22Rv1 (cell line): ENCODE measurements at regions not wholly inside any gene's neighbourhood (a gene's known extent, or its start where the extent isn't known, plus 50 kb on each side); places are given as distances from the start of the nearest gene placed in this dataset.

Experiments
- ZFX ChIP-seq: fragments of 450-650 bp; IDR thresholded peaks from 2 replicates; pipeline ENCODE4 v1.6.1; 2017; ENCODE audit warnings: antibody characterized with exemption, borderline replicate concordance
- TF ChIP-seq, protein P1 (sequence below): fragments of 450-650 bp; IDR thresholded peaks from 2 replicates; pipeline ENCODE4 v1.5.1; 2017; ENCODE audit warnings: mild to moderate bottlenecking

DNA sequence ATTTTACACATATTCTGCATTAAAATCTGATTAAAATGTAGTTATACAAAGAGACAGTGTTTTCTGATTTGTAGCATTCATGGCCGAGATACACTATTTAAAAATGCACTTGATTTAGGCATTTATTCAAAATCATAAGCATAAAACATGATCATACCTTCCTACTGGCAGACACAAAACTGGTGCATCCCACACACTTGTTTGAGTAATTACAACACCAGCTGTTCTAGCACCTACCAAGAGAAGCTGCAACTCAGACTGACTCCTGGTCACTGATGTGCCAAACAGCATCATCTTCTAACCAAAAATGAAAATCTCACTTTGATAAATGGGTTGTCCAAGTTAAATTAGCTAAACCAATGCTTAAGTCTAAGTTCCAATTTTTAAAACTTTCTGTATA is 262.7 kb upstream of the NSMCE3 start:
- TF ChIP-seq, protein P1, sequence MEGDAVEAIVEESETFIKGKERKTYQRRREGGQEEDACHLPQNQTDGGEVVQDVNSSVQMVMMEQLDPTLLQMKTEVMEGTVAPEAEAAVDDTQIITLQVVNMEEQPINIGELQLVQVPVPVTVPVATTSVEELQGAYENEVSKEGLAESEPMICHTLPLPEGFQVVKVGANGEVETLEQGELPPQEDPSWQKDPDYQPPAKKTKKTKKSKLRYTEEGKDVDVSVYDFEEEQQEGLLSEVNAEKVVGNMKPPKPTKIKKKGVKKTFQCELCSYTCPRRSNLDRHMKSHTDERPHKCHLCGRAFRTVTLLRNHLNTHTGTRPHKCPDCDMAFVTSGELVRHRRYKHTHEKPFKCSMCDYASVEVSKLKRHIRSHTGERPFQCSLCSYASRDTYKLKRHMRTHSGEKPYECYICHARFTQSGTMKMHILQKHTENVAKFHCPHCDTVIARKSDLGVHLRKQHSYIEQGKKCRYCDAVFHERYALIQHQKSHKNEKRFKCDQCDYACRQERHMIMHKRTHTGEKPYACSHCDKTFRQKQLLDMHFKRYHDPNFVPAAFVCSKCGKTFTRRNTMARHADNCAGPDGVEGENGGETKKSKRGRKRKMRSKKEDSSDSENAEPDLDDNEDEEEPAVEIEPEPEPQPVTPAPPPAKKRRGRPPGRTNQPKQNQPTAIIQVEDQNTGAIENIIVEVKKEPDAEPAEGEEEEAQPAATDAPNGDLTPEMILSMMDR: no peak
- TF ChIP-seq ZFX: no peak
